ENCODE measurements at regions not wholly inside any gene's neighbourhood (a gene's known extent, or its start where the extent isn't known, plus 50 kb on each side); places are given as distances from the start of the nearest gene placed in this dataset.
"Not testable (repeated sequence)": the region's sequence is repeated elsewhere in the genome, so short reads cannot be mapped to it uniquely, and the experiment has no call there.

DNA sequence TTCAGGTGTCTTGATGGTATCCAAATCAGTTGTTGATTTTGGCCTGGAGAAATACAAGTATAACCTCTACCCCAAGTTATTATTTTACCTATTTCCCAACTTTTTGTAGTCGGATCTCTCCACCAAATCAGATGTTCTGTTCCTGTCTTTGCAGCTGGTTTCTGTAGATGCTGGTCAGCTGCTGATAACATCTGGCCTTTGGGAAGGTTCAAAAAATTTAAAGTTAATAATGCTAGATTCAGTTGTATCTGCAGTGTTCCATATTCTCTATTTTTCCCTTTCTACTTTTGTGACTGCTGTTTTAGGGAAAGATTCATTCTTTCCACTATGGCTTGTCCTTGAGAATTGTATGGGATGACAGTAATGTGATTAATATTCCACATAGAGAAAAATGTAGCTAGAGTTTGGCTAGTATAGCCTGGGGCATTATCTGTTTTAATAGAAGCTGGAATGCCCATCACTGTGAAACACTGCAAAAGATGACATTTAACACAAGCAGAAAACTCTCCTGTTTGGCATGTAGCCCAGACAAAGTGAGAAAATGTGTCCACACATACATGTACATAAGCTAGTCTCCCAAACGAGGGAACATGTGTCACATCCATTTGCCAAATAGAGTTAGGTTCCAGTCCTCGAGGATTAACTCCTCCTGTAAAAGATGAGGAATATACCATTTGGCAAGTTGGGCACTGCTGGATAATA lies 99.2 kb downstream of the ZNF100 start:
- not testable (repeated sequence) for H3K36me3 Mint-ChIP-seq (ENCODE audit: unreplicated experiment); H3K27me3 Mint-ChIP-seq (ENCODE audit: unreplicated experiment); H3K4me1 Mint-ChIP-seq (ENCODE audit: unreplicated experiment); DNase-seq (ENCODE audit: extremely low spot score, unreplicated experiment); H3K27ac Mint-ChIP-seq (ENCODE audit: unreplicated experiment); H3K4me3 Mint-ChIP-seq (ENCODE audit: unreplicated experiment)
- peaks cover 40% of the 10 kb centered on the region for H3K9me3 Mint-ChIP-seq (ENCODE audit: unreplicated experiment)

GRCh38 chr19:21655540-21656126 lies 111.7 kb downstream of the ZNF100 start:
- Mint-ChIP-seq H3K4me3 (ENCODE audit: unreplicated experiment) (no peak overlapping the region), H3K27ac (ENCODE audit: unreplicated experiment) (no peak overlapping the region), H3K36me3 (ENCODE audit: unreplicated experiment) (no peaks in the 10 kb centered on the region), H3K9me3 (ENCODE audit: unreplicated experiment) (peaks cover 44% of the 10 kb centered on the region), H3K27me3 (ENCODE audit: unreplicated experiment) (no peaks in the 10 kb centered on the region), H3K4me1 (ENCODE audit: unreplicated experiment) (no peaks in the 10 kb centered on the region)
- TF ChIP-seq, protein P1, sequence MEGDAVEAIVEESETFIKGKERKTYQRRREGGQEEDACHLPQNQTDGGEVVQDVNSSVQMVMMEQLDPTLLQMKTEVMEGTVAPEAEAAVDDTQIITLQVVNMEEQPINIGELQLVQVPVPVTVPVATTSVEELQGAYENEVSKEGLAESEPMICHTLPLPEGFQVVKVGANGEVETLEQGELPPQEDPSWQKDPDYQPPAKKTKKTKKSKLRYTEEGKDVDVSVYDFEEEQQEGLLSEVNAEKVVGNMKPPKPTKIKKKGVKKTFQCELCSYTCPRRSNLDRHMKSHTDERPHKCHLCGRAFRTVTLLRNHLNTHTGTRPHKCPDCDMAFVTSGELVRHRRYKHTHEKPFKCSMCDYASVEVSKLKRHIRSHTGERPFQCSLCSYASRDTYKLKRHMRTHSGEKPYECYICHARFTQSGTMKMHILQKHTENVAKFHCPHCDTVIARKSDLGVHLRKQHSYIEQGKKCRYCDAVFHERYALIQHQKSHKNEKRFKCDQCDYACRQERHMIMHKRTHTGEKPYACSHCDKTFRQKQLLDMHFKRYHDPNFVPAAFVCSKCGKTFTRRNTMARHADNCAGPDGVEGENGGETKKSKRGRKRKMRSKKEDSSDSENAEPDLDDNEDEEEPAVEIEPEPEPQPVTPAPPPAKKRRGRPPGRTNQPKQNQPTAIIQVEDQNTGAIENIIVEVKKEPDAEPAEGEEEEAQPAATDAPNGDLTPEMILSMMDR (IDR thresholded peaks at IDR 0.05), result no peak
- no peak for DNase-seq (ENCODE audit: extremely low spot score, unreplicated experiment)

DNA sequence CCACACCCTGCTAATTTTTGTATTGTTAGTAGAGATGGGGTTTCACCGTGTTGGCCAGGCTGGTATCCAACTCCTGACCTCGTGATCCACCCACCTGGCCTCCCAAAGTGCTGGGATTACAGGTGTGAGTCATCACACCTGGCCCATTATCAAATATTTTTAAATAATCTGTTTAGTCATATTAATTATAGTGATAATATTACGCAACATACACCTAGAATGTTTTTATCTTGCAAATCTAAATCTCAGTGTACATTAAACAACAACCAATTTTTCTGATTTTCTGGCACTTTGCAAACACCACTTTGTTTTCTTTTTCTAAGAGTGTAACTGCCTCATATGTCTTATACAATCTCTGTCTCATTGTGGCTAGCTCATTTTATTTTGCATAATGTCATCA lies 115.9 kb downstream of the ZNF100 start:
- H3K27me3 Mint-ChIP-seq (ENCODE audit: unreplicated experiment); H3K36me3 Mint-ChIP-seq (ENCODE audit: unreplicated experiment); H3K4me3 Mint-ChIP-seq (ENCODE audit: unreplicated experiment); DNase-seq (ENCODE audit: extremely low spot score, unreplicated experiment); H3K27ac Mint-ChIP-seq (ENCODE audit: unreplicated experiment); H3K4me1 Mint-ChIP-seq (ENCODE audit: unreplicated experiment): not testable (repeated sequence)
- peaks cover 61% of the 10 kb centered on the region for H3K9me3 Mint-ChIP-seq (ENCODE audit: unreplicated experiment)

GRCh38 chr19:21638776-21639175 lies 128.6 kb downstream of the ZNF100 start:
- Mint-ChIP-seq H3K4me1 (ENCODE audit: unreplicated experiment) (no peaks in the 10 kb centered on the region), H3K9me3 (ENCODE audit: unreplicated experiment) (peaks cover 33% of the 10 kb centered on the region)
- DNase-seq (ENCODE audit: extremely low spot score, unreplicated experiment), result no peak

DNA sequence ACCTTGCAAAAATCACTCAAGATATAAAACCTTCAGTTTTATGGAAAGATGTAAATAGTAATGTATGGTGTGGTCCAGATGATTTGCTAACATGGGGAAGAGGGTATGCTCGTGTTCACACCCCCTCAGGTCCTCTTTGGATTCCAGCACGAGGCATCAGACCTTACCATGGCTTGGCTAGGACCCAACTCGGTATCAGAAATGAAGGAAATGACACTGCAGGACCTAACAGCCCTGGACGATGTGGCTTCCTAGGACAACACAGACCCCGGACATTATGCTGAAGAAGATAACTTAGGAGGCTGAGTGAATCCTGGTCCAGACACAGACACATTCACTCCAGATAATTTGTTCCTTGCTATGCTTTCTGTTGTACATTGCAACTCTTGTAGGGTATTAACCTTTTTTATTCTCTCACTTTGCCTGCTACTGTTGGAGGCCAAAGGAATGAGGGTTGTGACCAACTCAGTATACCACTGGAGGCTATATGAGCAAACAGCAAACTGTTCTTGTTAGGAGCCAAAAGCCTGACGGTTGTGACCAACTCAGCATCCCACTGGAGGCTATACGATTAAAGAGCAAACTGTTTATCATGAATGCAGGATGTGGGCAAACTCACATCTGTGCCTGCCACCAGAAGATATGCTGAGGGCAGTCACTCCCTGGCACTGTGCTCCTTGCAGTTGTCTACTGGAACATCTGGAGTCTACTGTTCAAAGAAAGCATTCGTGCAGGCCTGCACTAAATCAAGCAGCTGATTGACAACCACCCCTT lies 121.7 kb downstream of the ZNF429 start:
- no peaks in the 10 kb centered on the region for H3K4me1 Mint-ChIP-seq (ENCODE audit: unreplicated experiment)
- no peak overlapping the region for H3K27ac Mint-ChIP-seq (ENCODE audit: unreplicated experiment)
- TF ChIP-seq, protein P1 (IDR thresholded peaks at IDR 0.05), result no peak
- H3K27me3 Mint-ChIP-seq (ENCODE audit: unreplicated experiment), result no peaks in the 10 kb centered on the region
- no peaks in the 10 kb centered on the region for H3K36me3 Mint-ChIP-seq (ENCODE audit: unreplicated experiment)
- H3K4me3 Mint-ChIP-seq (ENCODE audit: unreplicated experiment), result no peak overlapping the region
- H3K9me3 Mint-ChIP-seq (ENCODE audit: unreplicated experiment), result peaks cover 55% of the 10 kb centered on the region
- DNase-seq (ENCODE audit: extremely low spot score, unreplicated experiment), result no peak

More at GRCh38 chr19:21638776-21639175, 128.6 kb downstream of the ZNF100 start:
- TF ChIP-seq, protein P1 (IDR thresholded peaks at IDR 0.05), result no peak
- no peak overlapping the region for H3K27ac Mint-ChIP-seq (ENCODE audit: unreplicated experiment)
- no peaks in the 10 kb centered on the region for H3K36me3 Mint-ChIP-seq (ENCODE audit: unreplicated experiment)
- no peak overlapping the region for H3K4me3 Mint-ChIP-seq (ENCODE audit: unreplicated experiment)
- no peaks in the 10 kb centered on the region for H3K27me3 Mint-ChIP-seq (ENCODE audit: unreplicated experiment)

- Mint-ChIP-seq H3K36me3 (ENCODE audit: unreplicated experiment) (no peaks in the 10 kb centered on the region), H3K4me1 (ENCODE audit: unreplicated experiment) (no peaks in the 10 kb centered on the region), H3K27ac (ENCODE audit: unreplicated experiment) (no peak overlapping the region), H3K4me3 (ENCODE audit: unreplicated experiment) (no peak overlapping the region), H3K27me3 (ENCODE audit: unreplicated experiment) (no peaks in the 10 kb centered on the region), H3K9me3 (ENCODE audit: unreplicated experiment) (peaks cover 50% of the 10 kb centered on the region)
- no peak for DNase-seq (ENCODE audit: extremely low spot score, unreplicated experiment)
- TF ChIP-seq, protein P1 (IDR thresholded peaks at IDR 0.05), result no peak
Measured at GRCh38 chr19:21626091-21626490, 120.7 kb downstream of the ZNF429 start.
